Retinal pigment epithelial cell (primary cell): ENCODE measurements at regions not wholly inside any gene's neighbourhood (a gene's known extent, or its start where the extent isn't known, plus 50 kb on each side); places are given as distances from the start of the nearest gene placed in this dataset.

Source experiments
- DNase-seq: peaks from one replicate; pipeline ENCODE4 v3.0.0-alpha.2; 2010; ENCODE audit warnings: low read depth
- H3K4me3 ChIP-seq: 2 replicates; pipeline ENCODE4 v1.5.1; 2011; ENCODE audit warnings: mild to moderate bottlenecking, low read length, control low read depth, moderate library complexity
- CTCF ChIP-seq: conservative IDR thresholded peaks from 2 replicates; pipeline ENCODE4 v1.5.1; 2011; ENCODE audit warnings: low read depth, low read length, control low read depth, inconsistent platforms

DNA sequence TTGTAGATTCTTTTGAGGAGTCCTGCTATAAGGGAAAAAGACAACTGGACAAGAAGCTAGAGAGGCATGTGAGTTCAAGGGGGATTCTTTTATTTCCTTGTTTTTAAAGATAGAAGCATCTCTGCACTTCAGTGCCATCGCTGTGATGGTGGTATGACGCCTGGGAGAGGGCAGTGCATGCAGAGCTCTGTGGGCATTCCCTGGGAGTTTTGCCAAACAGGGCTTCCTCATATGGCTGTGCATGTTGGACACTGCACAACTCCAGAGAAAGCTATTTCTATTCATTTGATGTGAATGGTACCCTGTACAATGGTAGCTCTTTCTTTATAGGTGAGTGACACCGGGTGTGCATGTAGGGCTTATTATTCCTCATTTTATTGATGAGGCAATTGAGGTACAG is 599.5 kb upstream of the DPP6 start:
- no peak for DNase-seq
- TF ChIP-seq CTCF: no peak
- H3K4me3 ChIP-seq: no peak overlapping the region

DNA sequence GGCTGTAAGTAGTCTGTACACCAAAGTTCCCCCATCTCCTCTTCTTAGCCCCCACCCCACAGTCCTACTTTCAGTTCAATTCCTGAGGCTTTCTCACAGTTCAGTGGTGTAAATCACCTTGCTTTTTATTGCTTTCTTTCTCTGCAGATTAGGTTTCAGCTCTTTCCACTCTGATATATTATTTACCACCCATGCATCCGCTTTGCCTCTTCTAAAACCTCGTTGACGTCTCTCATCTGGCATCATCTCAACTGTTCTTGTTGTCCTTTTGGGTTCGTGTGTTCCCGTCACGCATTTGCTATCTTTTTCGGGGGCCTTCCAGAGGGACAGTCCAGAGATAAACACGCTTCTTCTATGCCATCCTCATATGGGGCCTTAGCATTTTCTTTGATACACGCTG is 597.9 kb upstream of the DPP6 start:
- no peak for DNase-seq
- no peak overlapping the region for H3K4me3 ChIP-seq
- no peak for TF ChIP-seq CTCF

GRCh38 chr7:153457746-153458145 is 594.5 kb upstream of the DPP6 start:
- no peak overlapping the region for H3K4me3 ChIP-seq
- no peak for TF ChIP-seq CTCF
- DNase-seq: no peak

GRCh38 chr7:153470004-153470671 is 582.1 kb upstream of the DPP6 start:
- no peak for DNase-seq
- no peak overlapping the region for H3K4me3 ChIP-seq
- TF ChIP-seq CTCF: no peak

- H3K4me3 ChIP-seq: no peak overlapping the region
- TF ChIP-seq CTCF: no peak
- DNase-seq: no peak
Observed at GRCh38 chr7:153472516-153472915, 579.7 kb upstream of the DPP6 start.

- no peak for TF ChIP-seq CTCF
- H3K4me3 ChIP-seq: no peak overlapping the region
- no peak for DNase-seq
Observed at GRCh38 chr7:153473185-153473584, 579.0 kb upstream of the DPP6 start.

- no peak for TF ChIP-seq CTCF
- H3K4me3 ChIP-seq: no peak overlapping the region
- DNase-seq: no peak
Observed at GRCh38 chr7:153475239-153475638, 577.0 kb upstream of the DPP6 start.
